ENCODE measurements at regions not wholly inside any gene's neighbourhood (a gene's known extent, or its start where the extent isn't known, plus 50 kb on each side); places are given as distances from the start of the nearest gene placed in this dataset.

DNA sequence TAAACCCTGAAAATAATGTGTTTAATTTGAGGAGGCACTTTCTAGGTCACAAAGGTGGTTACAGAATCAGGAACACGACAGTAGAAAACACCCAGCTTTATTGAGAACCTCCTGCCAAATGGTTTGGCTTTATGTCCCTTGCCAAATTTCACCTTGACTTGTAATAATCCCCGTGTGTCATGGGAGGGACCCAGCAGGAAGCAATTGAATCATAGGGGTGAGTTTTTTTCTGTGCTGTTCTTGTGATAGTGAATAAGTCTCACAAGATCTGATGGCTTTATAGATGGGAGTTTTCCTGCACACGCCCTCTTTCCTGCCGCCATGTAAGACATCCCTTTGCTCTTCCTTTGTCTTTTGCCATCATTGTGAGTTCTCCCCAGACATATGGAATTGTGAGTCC, 193.8 kb upstream of the KLF6 start:
- ChIA-PET CTCF (no interaction called here), POLR2A (interaction anchor here (1.5 kb wide), 1 partner anchor 193 kb away, joined by 3 read pairs; no protein-coding TSS in a partner anchor)
- Mint-ChIP-seq H3K27me3 (ENCODE audit: insufficient read depth, unreplicated experiment) (no peaks in the 10 kb centered on the region), H3K4me3 (ENCODE audit: unreplicated experiment) (no peak overlapping the region), H3K9me3 (ENCODE audit: unreplicated experiment) (no peaks in the 10 kb centered on the region), H3K4me1 (ENCODE audit: insufficient read depth, unreplicated experiment) (no peaks in the 10 kb centered on the region), H3K36me3 (ENCODE audit: insufficient read depth, unreplicated experiment) (no peaks in the 10 kb centered on the region), H3K27ac (ENCODE audit: low read depth, unreplicated experiment) (no peak overlapping the region)
- DNase-seq (ENCODE audit: unreplicated experiment): peak; percentile 8
- TF ChIP-seq, protein P1, sequence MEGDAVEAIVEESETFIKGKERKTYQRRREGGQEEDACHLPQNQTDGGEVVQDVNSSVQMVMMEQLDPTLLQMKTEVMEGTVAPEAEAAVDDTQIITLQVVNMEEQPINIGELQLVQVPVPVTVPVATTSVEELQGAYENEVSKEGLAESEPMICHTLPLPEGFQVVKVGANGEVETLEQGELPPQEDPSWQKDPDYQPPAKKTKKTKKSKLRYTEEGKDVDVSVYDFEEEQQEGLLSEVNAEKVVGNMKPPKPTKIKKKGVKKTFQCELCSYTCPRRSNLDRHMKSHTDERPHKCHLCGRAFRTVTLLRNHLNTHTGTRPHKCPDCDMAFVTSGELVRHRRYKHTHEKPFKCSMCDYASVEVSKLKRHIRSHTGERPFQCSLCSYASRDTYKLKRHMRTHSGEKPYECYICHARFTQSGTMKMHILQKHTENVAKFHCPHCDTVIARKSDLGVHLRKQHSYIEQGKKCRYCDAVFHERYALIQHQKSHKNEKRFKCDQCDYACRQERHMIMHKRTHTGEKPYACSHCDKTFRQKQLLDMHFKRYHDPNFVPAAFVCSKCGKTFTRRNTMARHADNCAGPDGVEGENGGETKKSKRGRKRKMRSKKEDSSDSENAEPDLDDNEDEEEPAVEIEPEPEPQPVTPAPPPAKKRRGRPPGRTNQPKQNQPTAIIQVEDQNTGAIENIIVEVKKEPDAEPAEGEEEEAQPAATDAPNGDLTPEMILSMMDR (IDR thresholded peaks at IDR 0.05; ENCODE audit: unreplicated experiment): no peak
- BruUV-seq (replicated peaks): no TSS peak
- intact Hi-C loops (cut with micrococcal nuclease): loop anchor here (5.0 kb wide), 1 partner anchor 171 kb away; no protein-coding TSS in a partner anchor

DNA sequence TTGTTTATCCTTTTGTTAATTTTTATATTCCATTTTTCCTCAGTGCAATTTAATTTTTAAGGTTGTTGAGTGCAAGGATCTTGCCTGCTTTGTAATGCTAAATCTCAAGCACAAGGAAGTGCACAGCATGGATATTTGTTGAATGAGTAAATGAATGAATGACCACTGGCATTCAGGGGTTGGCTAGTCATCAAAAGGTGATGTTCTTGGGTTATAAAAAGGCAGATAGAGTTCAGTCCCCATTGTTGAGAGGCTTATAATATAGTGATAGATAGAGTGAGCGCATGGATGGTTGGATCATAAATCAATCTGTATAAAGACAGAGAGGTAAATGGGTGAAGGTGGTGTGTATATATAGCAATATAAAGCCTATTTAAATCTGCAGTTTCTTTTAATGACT, 193.2 kb upstream of the KLF6 start:
- Mint-ChIP-seq H3K4me3 (ENCODE audit: unreplicated experiment) (no peak overlapping the region), H3K36me3 (ENCODE audit: insufficient read depth, unreplicated experiment) (no peaks in the 10 kb centered on the region), H3K27ac (ENCODE audit: low read depth, unreplicated experiment) (no peak overlapping the region), H3K27me3 (ENCODE audit: insufficient read depth, unreplicated experiment) (no peaks in the 10 kb centered on the region), H3K4me1 (ENCODE audit: insufficient read depth, unreplicated experiment) (no peaks in the 10 kb centered on the region), H3K9me3 (ENCODE audit: unreplicated experiment) (no peaks in the 10 kb centered on the region)
- no peak for DNase-seq (ENCODE audit: unreplicated experiment)
- ChIA-PET POLR2A (no interaction called here), CTCF (interaction anchor here (1.0 kb wide), 1 partner anchor 14 kb away, joined by 3 read pairs; no protein-coding TSS in a partner anchor)
- TF ChIP-seq, protein P1 (IDR thresholded peaks at IDR 0.05; ENCODE audit: unreplicated experiment): no peak
- no TSS peak for BruUV-seq (replicated peaks)
- intact Hi-C loops (cut with micrococcal nuclease): loop anchor here (5.0 kb wide), 1 partner anchor 171 kb away; no protein-coding TSS in a partner anchor

DNA sequence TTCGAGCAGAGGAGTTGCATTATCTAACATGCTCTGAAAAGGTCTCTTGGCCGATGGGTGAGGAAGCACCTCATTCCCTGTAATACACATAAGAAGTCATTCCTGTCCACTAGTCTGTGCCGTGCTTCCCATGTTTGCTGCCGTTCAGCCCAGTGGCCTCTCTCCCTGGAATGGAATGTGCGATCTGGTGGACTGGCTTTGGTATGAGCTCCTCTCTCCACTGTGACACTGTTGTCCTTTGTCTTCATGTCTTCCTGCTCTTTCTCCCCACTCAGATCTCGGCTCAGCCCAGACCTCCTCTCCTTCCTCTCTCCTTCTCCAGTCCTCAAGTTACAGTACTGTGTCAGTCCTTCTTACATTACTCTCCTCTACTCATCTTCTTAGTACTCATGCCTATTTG, 192.8 kb upstream of the KLF6 start:
- intact Hi-C loops (cut with micrococcal nuclease): loop anchor here (5.0 kb wide), 1 partner anchor 170 kb away; no protein-coding TSS in a partner anchor
- Mint-ChIP-seq H3K4me3 (ENCODE audit: unreplicated experiment) (no peak overlapping the region), H3K36me3 (ENCODE audit: insufficient read depth, unreplicated experiment) (no peaks in the 10 kb centered on the region), H3K27me3 (ENCODE audit: insufficient read depth, unreplicated experiment) (no peaks in the 10 kb centered on the region), H3K27ac (ENCODE audit: low read depth, unreplicated experiment) (no peak overlapping the region), H3K4me1 (ENCODE audit: insufficient read depth, unreplicated experiment) (no peaks in the 10 kb centered on the region), H3K9me3 (ENCODE audit: unreplicated experiment) (no peaks in the 10 kb centered on the region)
- TF ChIP-seq, protein P1 (IDR thresholded peaks at IDR 0.05; ENCODE audit: unreplicated experiment): no peak
- CTCF ChIA-PET: interaction anchor here (1.0 kb wide), 1 partner anchor 14 kb away, joined by 3 read pairs; no protein-coding TSS in a partner anchor
- no TSS peak for BruUV-seq (replicated peaks)
- POLR2A ChIA-PET: no interaction called here
- DNase-seq (ENCODE audit: unreplicated experiment): no peak

DNA sequence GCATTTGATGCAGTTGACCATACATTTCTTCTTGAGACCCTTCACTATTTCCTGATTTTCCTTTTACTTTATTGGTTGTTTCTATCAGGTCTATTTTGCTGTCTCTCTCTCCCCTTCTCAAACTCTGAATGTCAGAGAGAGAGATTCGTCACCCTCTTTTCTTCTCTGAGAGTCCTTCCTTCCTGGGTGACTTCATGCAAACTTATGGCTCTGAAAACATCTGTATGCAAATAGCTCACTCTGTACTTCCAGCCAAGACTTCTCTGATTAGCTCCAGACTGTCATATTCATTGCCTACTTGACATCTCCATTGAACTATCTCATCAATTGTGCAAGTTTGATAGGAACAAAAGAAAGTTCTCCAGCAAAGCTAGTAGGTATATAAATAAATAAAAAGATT, 191.7 kb upstream of the KLF6 start:
- Mint-ChIP-seq H3K36me3 (ENCODE audit: insufficient read depth, unreplicated experiment) (no peaks in the 10 kb centered on the region), H3K4me1 (ENCODE audit: insufficient read depth, unreplicated experiment) (no peaks in the 10 kb centered on the region), H3K4me3 (ENCODE audit: unreplicated experiment) (no peak overlapping the region), H3K9me3 (ENCODE audit: unreplicated experiment) (no peaks in the 10 kb centered on the region), H3K27me3 (ENCODE audit: insufficient read depth, unreplicated experiment) (no peaks in the 10 kb centered on the region), H3K27ac (ENCODE audit: low read depth, unreplicated experiment) (no peak overlapping the region)
- CTCF ChIA-PET: no interaction called here
- BruUV-seq (replicated peaks): no TSS peak
- intact Hi-C loops (cut with micrococcal nuclease): loop anchor here (5.0 kb wide), 1 partner anchor 169 kb away; no protein-coding TSS in a partner anchor
- POLR2A ChIA-PET: no interaction called here
- TF ChIP-seq, protein P1 (IDR thresholded peaks at IDR 0.05; ENCODE audit: unreplicated experiment): no peak
- no peak for DNase-seq (ENCODE audit: unreplicated experiment)
